HG02973 (cell line): ENCODE measurements at regions not wholly inside any gene's neighbourhood (a gene's known extent, or its start where the extent isn't known, plus 50 kb on each side); places are given as distances from the start of the nearest gene placed in this dataset.

Source experiments
- ATAC-seq: cut with Tn5 transposase; IDR thresholded peaks from one replicate; pipeline ENCODE4 v1.9.1; 2021; ENCODE audit warnings: moderate library complexity; ENCODE audit not compliant: unreplicated experiment

DNA sequence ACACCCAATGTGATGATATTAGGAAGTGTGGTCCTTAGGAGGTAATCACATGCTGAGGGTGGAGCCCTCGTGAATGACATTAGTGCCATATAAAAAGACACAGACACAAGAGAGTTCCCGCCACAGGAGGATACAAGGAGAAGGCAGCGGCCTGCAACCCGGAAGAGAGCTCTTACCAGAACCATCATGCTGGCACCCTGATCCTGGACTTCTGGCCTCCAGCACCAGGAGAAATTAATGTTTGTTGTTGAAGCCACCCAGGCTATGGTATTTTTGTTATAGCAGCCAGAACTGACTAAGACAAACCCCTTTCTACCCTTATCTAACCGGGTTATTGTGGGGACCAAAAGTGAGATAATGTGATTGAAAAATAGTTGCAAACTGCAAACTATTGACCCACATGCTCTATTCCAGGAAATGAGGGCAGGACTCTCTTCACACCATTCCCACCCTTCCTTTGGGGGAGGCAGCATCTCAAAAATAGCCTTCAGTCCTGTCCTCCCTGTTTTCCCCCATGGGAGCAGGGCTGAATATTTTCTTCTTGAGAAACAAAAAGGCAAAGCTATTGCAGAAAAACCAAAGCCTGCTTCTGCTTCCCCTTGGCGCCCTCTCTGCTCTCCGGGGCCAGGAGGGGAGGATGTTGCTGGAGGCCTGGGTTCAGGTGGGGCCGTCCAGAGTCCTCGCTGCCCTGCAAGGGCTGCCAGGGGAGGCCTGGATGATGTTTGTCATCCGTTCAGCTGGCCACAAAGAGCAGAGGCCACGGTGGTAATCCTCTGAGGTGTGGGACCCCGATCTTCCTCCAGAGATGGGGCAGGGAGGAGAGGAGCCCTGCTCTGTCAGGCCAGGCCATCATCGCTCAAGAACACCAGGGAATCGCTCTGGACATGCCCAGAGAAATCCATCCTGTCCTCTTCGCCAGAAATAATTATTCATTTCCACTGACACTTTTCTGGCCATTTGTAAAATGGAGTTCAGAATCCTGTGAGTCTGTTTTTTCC is 73.8 kb upstream of the HAAO start:
- no peak for ATAC-seq

DNA sequence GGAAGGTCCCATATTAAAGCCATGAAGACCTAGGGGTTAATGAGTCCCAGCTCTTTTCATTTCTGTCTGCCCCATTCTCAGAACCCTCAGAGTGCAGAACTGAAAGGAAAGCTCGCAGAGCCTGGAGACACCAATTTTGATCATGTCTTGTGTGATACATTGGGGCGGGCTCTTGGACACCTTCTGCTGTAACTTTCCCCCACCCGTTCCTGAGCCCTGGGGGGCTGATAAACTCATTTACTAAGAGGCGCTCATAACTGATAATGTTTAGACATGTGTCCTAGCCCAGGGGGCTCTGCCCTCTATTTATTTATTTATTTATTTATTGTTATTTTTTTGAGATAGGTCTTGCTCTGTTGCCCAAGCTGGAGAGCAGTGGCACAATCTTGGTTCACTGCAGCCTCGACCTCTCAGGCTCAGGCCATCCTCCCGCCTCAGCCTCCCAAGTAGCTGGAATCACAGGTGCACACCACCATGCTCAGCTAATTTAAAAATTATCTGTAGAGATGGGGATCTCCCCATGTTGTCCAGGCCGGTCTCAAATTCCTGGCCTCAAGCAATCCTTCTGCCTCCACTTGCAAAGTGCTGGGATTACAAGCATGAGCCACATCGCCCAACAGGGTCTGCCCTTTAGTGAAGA is 72.4 kb upstream of the HAAO start:
- ATAC-seq: no peak

DNA sequence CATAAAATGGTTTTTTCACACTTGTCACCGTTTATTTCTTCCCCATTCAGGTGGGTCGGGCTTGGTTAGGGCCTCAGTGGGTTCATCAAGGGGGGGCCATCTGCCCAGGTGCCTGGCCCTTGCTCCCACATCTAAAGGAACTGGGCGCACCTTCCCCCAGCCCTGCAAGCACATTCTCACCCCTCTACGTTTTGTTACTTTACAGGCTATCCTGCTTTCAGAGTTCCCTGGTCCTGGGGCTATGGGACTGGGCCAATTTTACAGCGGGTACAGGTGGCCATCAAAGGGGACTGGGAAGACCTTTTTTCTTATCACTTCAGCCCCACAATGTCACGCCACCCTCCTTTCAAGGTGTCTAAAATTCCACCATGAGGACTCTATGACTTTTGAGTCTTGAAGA is 71.8 kb upstream of the HAAO start:
- ATAC-seq: no peak

DNA sequence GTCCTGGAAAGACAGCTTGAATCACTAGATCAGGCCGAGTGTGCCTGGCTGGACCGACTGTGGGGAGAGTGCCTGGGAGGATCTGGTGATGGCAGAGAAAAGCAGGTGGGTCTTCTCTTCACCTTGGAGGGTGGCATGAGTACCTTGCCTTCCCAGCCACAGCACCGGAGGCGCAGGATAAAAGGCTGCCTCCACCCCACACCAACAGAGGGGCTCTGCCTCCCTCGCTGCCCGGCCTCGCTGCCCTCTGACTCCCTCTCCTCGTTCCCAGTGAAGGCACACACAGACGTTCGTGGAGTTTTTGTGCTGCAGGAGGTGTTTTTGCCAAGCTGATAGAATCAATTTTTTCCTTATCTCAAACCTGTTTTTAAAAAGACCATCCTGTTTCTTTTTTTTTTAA is 71.4 kb upstream of the HAAO start:
- ATAC-seq: no peak

DNA sequence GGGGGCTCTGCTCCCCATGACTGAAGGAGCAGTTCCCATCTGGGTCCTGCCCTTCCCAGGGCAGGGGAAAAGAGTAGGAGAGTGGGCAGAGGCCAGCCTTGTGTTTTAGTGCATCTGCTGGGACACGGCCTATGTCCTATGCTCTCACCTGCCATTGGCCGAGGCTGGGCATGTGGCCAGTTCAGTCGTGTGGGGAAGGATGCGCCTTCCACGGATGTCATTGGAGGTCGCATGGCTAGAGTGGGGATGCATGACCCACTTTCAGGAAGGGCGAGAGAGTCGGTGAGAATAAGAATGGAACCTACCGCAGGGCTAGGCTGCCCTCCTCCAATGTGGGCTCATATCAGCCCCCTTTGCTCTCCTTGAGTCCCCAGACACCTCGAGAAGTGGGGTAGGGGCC is 70.9 kb upstream of the HAAO start:
- no peak for ATAC-seq

DNA sequence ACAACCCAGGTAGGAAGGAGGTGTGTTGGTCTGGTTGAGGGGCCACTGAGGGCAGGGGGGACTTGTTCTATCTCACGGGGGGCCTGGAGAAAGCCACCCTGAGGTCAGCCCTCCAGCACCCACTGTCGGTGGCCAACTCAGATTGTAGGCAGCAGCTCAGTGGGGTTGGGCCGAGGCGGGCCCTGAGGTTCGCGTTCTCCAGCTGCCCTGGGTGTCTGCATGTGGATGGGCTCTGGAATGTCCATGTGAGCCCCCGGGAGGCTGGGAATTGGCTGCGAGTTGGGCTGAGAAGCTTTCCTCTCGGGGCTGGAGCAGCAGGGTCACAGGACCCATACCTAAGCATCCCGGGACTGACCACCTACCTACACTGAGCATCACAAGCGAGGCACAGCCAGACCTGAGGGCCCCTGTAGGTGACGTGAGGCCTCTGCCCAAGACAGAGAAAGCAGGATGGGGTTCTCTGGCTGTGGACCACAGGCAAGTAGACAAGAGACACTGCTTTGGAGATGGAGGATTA is 70.3 kb upstream of the HAAO start:
- no peak for ATAC-seq

DNA sequence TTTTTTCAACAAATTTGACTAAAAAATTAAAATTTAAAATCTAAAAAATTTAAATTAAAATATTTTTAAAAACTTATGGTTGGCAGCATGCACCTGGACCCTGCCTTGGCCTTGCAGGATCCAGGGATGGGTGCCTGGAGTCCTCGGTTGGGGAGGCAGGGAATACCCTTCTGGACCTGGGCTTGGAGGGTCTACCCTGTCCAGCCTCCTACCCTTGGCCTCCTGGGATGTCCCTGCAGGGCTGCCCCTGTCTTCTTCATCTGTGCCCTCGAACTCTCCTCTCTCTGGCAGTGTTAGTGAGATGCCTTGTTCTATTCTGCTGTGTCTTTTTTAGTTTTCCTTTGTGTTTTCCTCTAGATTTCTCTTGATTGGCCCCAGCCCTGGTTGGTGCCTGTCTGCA is 68.9 kb upstream of the HAAO start:
- ATAC-seq: no peak

DNA sequence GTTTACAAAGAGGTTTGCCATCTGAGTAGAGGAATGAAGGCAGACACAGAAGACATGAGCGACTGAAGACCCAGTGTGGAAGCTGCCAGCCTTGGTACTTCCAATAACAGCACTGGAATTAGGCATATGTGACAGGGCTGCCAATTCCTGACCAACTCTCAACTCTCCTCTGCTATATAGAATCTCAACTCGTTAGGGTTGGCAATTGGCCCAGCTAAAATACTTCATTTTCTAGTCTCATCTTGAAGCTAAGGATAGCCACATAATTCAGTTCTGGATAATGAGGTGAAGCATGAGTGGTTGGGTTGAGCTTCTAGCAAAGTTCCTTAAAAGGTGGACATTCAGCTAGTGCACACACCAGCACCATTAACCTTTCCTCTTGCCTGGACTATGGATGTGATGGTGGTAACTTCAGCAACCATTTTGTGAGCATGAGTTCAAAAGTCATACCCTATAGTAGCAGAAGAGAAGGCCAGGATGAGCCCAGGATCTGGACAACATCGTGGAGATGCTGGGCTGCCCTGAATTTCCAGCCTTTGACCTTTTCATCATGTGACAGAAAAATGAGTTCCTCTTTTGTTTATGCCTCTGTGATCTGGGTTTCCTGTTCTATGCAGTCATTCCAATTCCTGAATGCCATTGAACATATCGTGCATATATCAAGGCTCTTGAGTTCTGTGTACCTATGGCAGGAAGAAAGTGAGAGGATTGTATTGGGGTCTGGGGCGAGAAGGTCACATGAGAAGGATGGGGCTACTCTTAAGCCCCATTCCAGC is 68.1 kb upstream of the HAAO start:
- ATAC-seq: no peak

DNA sequence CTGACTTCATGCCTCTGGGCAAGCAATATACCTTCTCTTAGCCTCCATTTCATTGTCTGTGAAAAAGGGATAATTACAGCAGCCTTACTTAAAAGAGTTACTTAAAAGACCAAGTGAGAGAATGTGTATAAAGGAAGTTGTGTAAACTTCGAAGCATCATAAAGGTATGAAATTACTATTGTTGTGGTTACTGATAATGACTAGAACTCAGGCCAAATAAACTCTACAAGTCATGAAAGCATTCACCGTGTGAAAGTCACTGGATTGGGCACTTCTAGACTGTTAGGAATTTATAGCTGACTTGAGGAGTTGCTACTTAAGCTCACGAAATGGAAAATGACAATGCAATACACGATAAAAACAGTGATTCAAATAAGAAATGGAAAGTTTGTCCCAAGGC is 67.4 kb upstream of the HAAO start:
- no peak for ATAC-seq

DNA sequence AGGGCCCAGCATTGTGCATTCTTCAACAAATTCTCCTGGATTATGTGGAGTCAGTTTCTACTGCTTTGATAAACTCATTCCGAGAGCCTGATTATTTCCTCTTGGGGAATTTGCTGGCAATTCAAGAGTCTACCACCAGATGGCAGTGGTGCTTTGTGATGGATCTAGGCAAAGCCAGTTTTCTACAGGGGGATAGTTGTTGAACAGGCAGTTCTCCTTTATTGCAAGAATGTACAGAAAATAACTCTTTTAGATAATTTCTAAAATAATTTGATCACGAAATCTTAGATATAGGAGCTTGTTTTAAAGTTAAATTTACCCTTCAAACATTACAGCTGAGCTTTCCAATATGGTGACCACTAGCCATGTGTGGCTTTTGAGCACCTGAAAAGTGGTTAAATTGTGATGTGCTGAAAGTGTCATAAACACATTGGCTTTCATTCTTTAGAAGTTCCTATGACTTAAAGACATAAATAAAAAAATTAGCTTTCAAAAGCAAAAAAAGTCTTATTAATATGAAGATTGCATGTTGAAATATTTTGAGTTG is 66.7 kb upstream of the HAAO start:
- ATAC-seq: no peak

DNA sequence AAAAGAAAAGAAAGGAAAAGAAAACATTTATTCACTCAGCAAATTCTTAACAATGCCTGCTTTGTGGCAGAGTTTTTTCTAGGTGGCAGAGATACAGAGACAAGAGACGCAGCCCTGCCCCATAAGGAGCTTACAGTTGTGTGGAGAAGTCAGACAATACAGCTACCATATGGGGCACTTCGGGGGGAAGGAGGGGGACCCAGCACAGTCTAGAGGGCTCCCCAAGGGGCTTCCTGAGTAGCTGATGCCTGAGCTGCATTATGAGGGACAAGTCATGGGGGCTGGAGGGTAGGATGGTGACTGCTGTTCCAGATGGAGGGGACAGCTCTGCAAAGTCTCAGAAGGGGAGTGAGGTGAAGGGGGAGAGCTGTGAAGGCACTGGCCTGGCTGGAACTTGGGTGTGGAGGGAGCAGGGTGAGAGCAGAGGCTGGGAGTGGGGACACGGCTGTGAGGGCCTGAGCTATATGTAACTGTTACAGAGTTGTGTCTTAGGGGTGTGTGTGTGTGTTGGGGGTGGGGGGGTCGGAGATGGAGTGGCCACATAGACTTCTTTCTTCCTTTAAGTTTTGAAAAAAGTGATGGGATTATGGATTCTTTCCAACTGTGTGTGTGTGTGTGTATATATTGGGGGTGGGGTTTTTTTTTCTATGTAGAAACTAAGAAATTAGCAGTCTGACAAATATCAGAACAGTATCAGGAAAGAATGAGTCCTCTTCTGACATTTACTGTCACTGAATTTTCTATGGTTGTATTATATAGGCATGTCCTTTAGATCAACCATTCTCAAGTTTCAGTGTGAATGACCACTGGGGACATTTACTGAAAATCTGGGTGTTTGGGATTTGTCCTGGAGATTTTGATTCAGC is 66.0 kb upstream of the HAAO start:
- no peak for ATAC-seq

DNA sequence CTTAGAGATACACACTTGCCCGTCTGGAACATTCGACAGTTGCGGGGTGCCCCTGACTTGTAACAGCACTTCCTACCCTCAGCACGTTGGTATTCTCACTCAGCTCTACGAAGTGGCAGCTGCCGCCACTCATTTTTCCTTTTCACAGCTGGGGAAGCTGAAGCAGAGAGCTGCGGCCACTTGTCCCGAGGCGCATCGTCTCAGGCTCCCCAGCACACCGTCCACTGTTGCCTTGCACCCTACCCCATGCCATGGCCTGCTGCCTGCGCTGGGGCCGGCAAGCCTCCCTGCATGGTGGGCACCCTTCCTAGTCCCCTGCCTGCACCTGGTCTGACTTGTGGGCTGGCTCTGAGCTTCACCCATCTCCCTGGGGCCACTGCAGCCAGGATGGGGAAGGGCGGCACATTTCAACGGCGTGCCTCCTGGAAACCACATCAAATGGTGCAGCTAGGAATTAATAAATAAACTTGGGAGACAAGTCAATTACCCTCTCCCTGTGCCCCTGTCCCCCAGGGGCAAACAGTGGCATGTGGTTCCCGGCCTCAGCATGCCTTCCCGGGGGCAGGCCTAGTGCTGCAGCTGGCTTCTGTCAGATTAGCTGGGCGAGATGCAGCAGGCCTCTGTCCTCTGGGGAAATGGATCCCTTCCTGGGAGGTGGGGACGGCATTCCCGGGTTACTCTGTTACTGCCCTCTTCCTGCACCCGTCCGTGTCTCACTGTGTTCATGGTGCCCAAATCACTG is 64.7 kb upstream of the HAAO start:
- no peak for ATAC-seq

DNA sequence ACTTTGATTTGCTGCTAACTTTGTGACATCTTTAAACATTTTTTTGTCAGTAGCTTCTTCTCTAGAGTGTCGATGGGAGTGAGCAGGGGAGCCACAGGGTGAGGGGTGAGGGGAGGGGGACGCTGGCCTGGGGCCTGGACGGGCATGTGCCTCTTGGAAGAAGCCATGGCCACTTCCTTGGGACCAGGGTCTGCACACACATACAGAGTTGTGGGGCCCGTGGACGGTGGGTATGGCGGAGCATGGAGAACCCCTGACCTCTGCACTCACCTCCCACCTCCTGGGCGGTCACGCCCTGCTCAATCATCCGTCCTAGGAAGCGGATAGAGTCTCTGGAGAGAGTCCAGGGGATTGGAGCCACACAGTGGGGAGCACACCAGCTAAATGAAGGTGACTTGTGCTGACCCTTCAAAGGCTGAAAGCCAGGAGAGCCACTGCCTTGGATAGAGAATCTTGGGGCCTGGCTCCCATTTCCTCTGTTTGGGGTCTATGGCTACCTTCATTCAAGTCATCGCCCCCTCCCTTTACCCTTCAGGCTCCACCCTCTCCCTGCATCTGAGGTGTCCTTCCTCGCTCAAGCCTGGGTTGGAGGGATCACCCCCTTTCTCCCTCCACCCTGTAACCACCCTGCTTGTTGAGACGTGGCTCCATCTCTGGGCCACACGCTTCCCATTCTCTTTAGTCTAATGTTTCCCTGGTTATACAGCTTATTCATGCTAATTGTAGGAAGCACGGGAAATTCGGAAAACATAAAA is 63.9 kb upstream of the HAAO start:
- ATAC-seq: no peak

DNA sequence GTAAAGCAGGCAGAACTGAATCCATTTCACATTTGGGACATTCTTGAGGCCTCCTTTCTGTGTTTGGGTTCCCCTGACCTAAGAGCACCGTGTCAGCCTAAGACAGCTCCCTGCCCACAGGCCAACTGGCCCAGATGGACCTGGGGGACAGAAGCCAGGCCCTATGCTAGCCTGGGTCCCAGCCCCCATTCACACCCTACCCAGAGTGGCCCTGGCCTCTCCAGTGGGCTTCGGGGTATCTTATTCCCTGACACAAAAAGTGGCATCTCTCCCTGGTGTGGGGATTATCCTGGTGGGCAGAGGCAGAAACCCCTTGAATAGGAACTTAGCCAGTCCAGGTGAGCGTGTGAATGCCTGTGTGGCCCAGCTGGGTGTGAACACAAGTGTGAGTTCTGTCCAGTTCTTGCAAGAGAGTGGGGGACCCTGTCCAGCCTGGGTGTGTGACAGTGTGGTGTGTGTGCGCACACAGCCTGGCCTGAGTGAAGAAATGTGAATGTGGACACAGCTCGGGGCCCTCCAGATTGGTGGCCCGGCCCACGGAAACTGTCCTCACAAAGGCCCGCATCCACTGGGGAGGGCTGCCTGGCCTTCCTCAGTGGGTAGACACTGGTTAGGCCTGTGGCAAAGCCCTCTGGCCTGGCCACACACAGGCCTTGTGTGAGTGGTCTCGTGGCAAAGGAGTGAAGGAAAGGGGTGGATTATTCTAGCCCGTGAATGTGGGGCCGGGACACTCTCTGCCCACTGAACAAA is 63.0 kb upstream of the HAAO start:
- ATAC-seq: no peak

DNA sequence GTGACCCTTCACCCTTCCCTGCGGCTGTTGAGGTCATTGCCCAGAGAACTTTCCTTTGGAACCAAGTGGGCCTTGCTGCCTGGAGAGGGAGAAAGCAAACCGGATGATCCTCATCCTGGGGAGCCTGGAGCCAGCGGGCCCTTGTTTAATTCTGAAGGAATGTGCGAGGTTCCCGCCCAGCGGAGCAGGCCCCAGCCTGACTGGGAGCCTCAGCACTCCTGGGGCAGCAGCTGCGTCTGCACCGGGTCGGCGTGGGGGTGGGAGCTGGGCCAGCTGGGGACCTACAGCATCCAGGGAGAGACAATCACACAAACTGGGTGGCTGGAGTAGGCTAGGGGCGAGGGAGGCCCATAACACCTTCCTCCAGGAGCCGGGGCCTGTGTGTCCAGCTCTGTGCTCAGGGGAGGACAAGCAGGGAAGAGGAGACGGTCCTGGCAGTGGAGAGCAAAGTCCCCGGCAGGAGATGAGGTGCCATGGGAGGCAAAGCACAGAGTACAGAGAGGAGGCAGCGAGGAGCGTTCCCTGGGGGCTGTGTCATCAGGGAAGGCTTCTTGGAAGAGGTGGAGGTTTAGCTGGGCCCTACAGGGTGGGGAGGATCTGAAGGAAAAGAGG is 61.9 kb upstream of the HAAO start:
- ATAC-seq: no peak

DNA sequence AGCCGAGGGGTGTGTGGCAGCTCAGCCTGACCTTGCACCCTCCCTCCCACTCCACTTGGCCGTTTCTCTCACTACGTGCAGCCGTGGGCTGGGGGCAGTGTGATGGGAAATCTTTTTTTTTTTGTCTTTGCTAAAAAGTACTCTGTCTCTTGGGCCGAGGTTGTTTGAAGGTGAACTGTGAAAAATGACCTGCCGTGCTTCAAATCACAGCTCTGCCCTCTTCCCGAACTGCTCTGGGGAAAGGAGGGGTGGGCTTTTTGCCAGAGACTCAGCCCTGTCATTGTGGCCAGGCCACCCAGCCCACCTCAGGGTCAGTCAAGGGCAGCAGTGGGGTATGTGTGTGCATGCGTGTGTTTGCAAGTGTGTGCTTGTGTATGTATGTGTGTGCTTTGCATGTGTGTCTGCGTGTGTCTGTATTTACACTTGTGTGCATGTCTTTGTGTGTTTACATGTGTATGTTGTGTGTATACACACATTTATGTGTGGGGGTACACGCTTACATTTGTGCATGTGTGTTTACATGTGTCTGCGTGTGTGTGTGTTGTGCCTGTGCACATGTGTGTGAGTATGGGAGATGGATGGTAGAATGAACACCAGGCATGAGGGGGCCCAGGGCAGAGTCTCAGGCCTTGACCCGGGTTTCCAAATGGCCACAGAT is 61.3 kb upstream of the HAAO start:
- ATAC-seq: no peak

DNA sequence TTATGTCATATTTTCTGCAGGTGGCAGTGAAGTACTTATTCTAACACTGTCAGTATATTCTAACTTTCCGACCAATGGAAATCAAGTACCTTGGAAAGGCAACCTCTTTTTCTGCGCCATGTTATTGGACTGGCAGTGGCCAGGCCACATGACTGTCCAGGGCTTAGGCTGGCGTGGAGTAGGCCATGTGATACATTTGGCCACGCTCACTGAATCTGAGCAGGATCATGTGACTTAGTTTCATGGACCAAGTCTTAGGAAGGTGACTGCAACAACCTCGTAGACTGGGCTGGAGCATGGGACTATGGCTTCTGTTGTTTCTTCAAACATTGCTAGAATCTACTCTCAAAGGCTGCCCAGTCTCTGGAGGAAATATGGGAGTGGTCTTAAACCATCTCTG is 60.4 kb upstream of the HAAO start:
- no peak for ATAC-seq
